Osteocyte (in vitro differentiated cells): ENCODE measurements at regions not wholly inside any gene's neighbourhood (a gene's known extent, or its start where the extent isn't known, plus 50 kb on each side); places are given as distances from the start of the nearest gene placed in this dataset.

ENCODE experiments used
- DNase-seq: peaks from one replicate; pipeline ENCODE4 v3.0.0; 2021; ENCODE audit warnings: mixed read lengths; ENCODE audit not compliant: unreplicated experiment; ENCODE audit errors: extremely low spot score
- H3K27ac Mint-ChIP-seq: one replicate; pipeline ENCODE4 v1.8.0; 2021; ENCODE audit warnings: mild to moderate bottlenecking, mixed read lengths; ENCODE audit not compliant: unreplicated experiment
- H3K27me3 Mint-ChIP-seq: one replicate; pipeline ENCODE4 v1.8.0; 2021; ENCODE audit warnings: mixed read lengths; ENCODE audit not compliant: unreplicated experiment
- H3K36me3 Mint-ChIP-seq: one replicate; pipeline ENCODE4 v1.8.0; 2021; ENCODE audit warnings: mixed read lengths; ENCODE audit not compliant: unreplicated experiment
- H3K4me1 Mint-ChIP-seq: one replicate; pipeline ENCODE4 v1.8.0; 2021; ENCODE audit warnings: mixed read lengths; ENCODE audit not compliant: unreplicated experiment
- H3K4me3 Mint-ChIP-seq: one replicate; pipeline ENCODE4 v1.8.0; 2021; ENCODE audit warnings: mild to moderate bottlenecking, moderate library complexity, mixed read lengths; ENCODE audit not compliant: unreplicated experiment
- H3K9me3 Mint-ChIP-seq: one replicate; pipeline ENCODE4 v1.8.0; 2021; ENCODE audit warnings: mixed read lengths; ENCODE audit not compliant: unreplicated experiment
- CTCF ChIP-seq: fragments of 200-600 bp; sonication (generic); IDR thresholded peaks from 2 replicates; pipeline ENCODE4 v1.5.0; 2021; ENCODE audit warnings: antibody characterized with exemption, mild to moderate bottlenecking, moderate library complexity

DNA sequence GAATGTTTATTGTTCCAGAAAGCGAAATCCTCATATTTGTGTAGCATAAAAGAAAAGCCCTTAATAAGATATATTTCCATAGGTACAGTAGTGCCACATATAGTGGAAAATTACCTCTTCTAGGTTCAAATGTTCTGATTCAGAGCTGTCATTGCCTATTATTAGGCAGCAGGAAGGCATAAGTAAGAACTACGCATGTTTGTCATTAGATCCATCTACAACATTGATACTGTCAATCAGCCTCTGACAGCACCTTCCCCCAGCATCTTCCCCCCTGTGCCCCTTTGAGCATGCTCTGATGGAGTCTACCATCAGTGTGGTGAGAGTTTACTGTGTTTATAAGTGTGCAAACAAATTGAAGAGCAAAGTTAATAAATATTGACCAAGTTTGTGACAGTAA, 816.1 kb downstream of the TLE4 start:
- peaks cover 5% of the 10 kb centered on the region for H3K9me3 Mint-ChIP-seq
- H3K27me3 Mint-ChIP-seq, result no peaks in the 10 kb centered on the region
- no peaks in the 10 kb centered on the region for H3K4me1 Mint-ChIP-seq
- no peak overlapping the region for H3K4me3 Mint-ChIP-seq
- no peak for DNase-seq
- no peaks in the 10 kb centered on the region for H3K36me3 Mint-ChIP-seq
- no peak overlapping the region for H3K27ac Mint-ChIP-seq
- no peak for TF ChIP-seq CTCF

GRCh38 chr9:80385246-80385645, 813.5 kb downstream of the TLE4 start:
- no peak for TF ChIP-seq CTCF
- Mint-ChIP-seq H3K4me3 (no peak overlapping the region), H3K27ac (no peak overlapping the region), H3K36me3 (no peaks in the 10 kb centered on the region), H3K27me3 (no peaks in the 10 kb centered on the region), H3K4me1 (peaks cover 6% of the 10 kb centered on the region), H3K9me3 (no peaks in the 10 kb centered on the region)
- no peak for DNase-seq

DNA sequence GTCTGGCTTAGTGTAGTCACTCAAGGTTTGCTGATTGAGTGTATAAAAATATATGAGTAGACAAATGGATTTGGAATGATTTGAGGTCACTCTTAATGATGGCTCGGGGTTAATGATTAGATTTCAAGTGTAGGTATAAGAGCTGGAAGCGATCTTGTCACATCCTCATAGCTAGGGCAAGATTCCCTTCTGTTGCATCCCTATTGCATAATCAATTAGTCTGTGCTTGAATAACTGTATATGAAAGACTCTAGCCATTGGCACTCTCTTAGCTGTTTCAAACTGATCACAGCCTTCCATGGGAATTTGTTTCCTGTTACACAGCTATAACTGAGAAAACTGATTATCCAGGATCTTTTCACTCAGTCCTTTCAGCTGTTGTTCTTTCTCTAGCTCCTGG, 811.6 kb downstream of the TLE4 start:
- TF ChIP-seq CTCF, result no peak
- Mint-ChIP-seq H3K4me3 (no peak overlapping the region), H3K9me3 (no peaks in the 10 kb centered on the region), H3K4me1 (peaks cover 6% of the 10 kb centered on the region), H3K27ac (no peak overlapping the region), H3K27me3 (no peaks in the 10 kb centered on the region), H3K36me3 (no peaks in the 10 kb centered on the region)
- no peak for DNase-seq

- H3K4me1 Mint-ChIP-seq, result peaks cover 6% of the 10 kb centered on the region
- H3K27me3 Mint-ChIP-seq, result no peaks in the 10 kb centered on the region
- H3K36me3 Mint-ChIP-seq, result no peaks in the 10 kb centered on the region
- no peak for TF ChIP-seq CTCF
- H3K4me3 Mint-ChIP-seq, result no peak overlapping the region
- no peak overlapping the region for H3K27ac Mint-ChIP-seq
- H3K9me3 Mint-ChIP-seq, result no peaks in the 10 kb centered on the region
- DNase-seq, result no peak
Observed at GRCh38 chr9:80382211-80382891, 810.6 kb downstream of the TLE4 start.

DNA sequence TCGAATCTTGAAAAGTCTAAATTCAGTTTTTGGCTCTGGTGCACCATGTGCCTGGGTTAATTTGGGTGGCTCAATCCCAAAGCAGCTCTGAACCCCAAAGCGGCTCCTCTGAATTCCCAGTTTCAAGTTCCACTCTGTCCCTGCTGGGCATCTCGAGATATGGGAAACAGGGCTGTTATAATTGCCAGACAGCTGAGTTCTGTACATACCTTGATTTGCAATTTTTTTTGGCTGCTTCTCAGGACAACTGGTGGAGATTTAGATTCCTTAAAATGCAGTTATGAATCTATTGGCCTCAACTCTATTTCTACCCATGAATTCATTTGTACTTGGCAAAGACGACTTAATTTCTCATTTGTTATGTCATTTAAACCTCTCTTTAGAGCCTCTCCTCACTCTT, 808.5 kb downstream of the TLE4 start:
- TF ChIP-seq CTCF, result no peak
- Mint-ChIP-seq H3K9me3 (no peaks in the 10 kb centered on the region), H3K4me3 (no peak overlapping the region), H3K36me3 (no peaks in the 10 kb centered on the region), H3K27ac (no peak overlapping the region), H3K4me1 (peaks cover 6% of the 10 kb centered on the region), H3K27me3 (no peaks in the 10 kb centered on the region)
- DNase-seq, result no peak
